ENCODE measurements at regions not wholly inside any gene's neighbourhood (a gene's known extent, or its start where the extent isn't known, plus 50 kb on each side); places are given as distances from the start of the nearest gene placed in this dataset.

DNA sequence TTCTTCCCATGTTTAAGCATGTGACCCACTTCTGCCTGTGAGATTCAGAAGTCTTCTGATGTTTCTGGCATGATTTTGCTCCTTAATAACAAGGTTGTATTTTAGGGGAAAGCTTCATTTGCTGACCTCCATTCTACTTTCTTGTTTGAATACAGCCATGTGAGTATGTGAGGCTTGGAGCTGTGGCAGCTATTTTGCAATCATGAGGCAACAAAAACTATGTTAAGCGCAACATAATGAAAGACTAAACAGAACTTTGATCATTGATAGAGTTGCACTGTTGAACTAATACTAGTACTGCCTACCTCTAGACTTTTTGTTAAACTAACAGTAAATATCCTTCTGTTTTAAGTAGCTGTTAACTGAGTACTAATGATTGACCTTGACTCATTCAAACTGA, 203.8 kb upstream of the FAM3C start:
- TF ChIP-seq, protein P1, sequence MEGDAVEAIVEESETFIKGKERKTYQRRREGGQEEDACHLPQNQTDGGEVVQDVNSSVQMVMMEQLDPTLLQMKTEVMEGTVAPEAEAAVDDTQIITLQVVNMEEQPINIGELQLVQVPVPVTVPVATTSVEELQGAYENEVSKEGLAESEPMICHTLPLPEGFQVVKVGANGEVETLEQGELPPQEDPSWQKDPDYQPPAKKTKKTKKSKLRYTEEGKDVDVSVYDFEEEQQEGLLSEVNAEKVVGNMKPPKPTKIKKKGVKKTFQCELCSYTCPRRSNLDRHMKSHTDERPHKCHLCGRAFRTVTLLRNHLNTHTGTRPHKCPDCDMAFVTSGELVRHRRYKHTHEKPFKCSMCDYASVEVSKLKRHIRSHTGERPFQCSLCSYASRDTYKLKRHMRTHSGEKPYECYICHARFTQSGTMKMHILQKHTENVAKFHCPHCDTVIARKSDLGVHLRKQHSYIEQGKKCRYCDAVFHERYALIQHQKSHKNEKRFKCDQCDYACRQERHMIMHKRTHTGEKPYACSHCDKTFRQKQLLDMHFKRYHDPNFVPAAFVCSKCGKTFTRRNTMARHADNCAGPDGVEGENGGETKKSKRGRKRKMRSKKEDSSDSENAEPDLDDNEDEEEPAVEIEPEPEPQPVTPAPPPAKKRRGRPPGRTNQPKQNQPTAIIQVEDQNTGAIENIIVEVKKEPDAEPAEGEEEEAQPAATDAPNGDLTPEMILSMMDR (conservative IDR thresholded peaks at IDR 0.05; ENCODE audit: low read depth, low read length): no peak
- TF ChIP-seq MXI1 (IDR thresholded peaks at IDR 0.05; ENCODE audit: borderline replicate concordance, low read depth, low read length): no peak
- TF ChIP-seq SMC3 (IDR thresholded peaks at IDR 0.05; ENCODE audit: low read depth, low read length): no peak
- TF ChIP-seq BHLHE40 (IDR thresholded peaks at IDR 0.05; ENCODE audit: low read depth, low read length): no peak
- no peak for TF ChIP-seq POLR2A (IDR thresholded peaks at IDR 0.05; ENCODE audit: low read depth, low read length)
- no peak for TF ChIP-seq NFE2L2 (IDR thresholded peaks at IDR 0.05; ENCODE audit: low read depth, low read length)
- no peak for TF ChIP-seq RCOR1 (IDR thresholded peaks at IDR 0.05; ENCODE audit: insufficient replicate concordance, low read length)
- TF ChIP-seq RAD21 (IDR thresholded peaks at IDR 0.05; ENCODE audit: low read length): no peak
- TF ChIP-seq, protein P2, sequence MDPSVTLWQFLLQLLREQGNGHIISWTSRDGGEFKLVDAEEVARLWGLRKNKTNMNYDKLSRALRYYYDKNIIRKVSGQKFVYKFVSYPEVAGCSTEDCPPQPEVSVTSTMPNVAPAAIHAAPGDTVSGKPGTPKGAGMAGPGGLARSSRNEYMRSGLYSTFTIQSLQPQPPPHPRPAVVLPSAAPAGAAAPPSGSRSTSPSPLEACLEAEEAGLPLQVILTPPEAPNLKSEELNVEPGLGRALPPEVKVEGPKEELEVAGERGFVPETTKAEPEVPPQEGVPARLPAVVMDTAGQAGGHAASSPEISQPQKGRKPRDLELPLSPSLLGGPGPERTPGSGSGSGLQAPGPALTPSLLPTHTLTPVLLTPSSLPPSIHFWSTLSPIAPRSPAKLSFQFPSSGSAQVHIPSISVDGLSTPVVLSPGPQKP (IDR thresholded peaks at IDR 0.05; ENCODE audit: borderline replicate concordance, low read depth, low read length): no peak
- TF ChIP-seq RFX5 (IDR thresholded peaks at IDR 0.05; ENCODE audit: low read depth, low read length): no peak
- no peak for TF ChIP-seq CEBPB (IDR thresholded peaks at IDR 0.05; ENCODE audit: low read depth, low read length)
- TF ChIP-seq FOS (IDR thresholded peaks at IDR 0.05; ENCODE audit: low read depth, low read length): no peak
- no peak for TF ChIP-seq MAFK (IDR thresholded peaks at IDR 0.05; ENCODE audit: low read depth, low read length)

Measured in IMR-90 (cell line).